Keratinocyte (primary cell): ENCODE measurements at regions not wholly inside any gene's neighbourhood (a gene's known extent, or its start where the extent isn't known, plus 50 kb on each side); places are given as distances from the start of the nearest gene placed in this dataset.

Source experiments
- DNase-seq: peaks from one replicate; pipeline ENCODE4 v3.0.0-alpha.2; 2011; ENCODE audit warnings: low read depth, missing footprints, low spot score
- FAIRE-seq: peaks from 2 replicates; lab custom pipeline; 2011; peaks lifted over from hg19 to GRCh38; lab: Jason Lieb, UNC
- H2AFZ ChIP-seq: 2 replicates; pipeline ENCODE4 v1.6.0; 2012; ENCODE audit warnings: low read length, control low read depth, inconsistent platforms; ENCODE audit not compliant: control insufficient read depth
- H3K27ac ChIP-seq: 2 replicates; pipeline ENCODE4 v1.5.1; 2011; ENCODE audit warnings: low read length; ENCODE audit not compliant: control insufficient read depth, insufficient read depth
- H3K27me3 ChIP-seq: 3 replicates; pipeline ENCODE4 v1.6.0; 2011; ENCODE audit warnings: low read length; ENCODE audit not compliant: control insufficient read depth, insufficient read depth; ENCODE audit errors: extremely low read depth
- H3K36me3 ChIP-seq, 2 experiments: 2 replicates in 1 of 2; 3 replicates in 1 of 2; pipeline ENCODE4 v1.5.1; 2011; ENCODE audit warnings: low read length in 2 of 2, mild to moderate bottlenecking in 1 of 2; ENCODE audit not compliant: control insufficient read depth in 2 of 2, insufficient read depth in 2 of 2; ENCODE audit errors: extremely low read depth in 1 of 2
- H3K4me1 ChIP-seq: 3 replicates; pipeline ENCODE4 v1.5.1; 2011; ENCODE audit warnings: low read length; ENCODE audit not compliant: control insufficient read depth, insufficient read depth; ENCODE audit errors: extremely low read depth
- H3K4me2 ChIP-seq: 3 replicates; pipeline ENCODE4 v1.6.0; 2011; ENCODE audit warnings: low read depth, low read length; ENCODE audit not compliant: control insufficient read depth, insufficient read depth; ENCODE audit errors: extremely low read depth
- H3K4me3 ChIP-seq, 3 experiments: fragments of 200-600 bp in 1 of 3; sonication (generic) in 1 of 3; 2 replicates in 2 of 3; 3 replicates in 1 of 3; pipeline ENCODE4 v1.5.1; 2011 to 2016; ENCODE audit warnings: low read length in 3 of 3, mild to moderate bottlenecking in 3 of 3, control low read depth in 2 of 3, inconsistent platforms in 1 of 3, low read depth in 1 of 3, mixed read lengths in 1 of 3, mixed run types in 1 of 3, moderate library complexity in 1 of 3; ENCODE audit not compliant: control insufficient read depth in 2 of 3, insufficient read depth in 2 of 3; ENCODE audit errors: extremely low read depth in 1 of 3
- H3K79me2 ChIP-seq: 2 replicates; pipeline ENCODE4 v1.6.0; 2012; ENCODE audit warnings: low read length; ENCODE audit not compliant: control insufficient read depth, insufficient read depth
- H3K9ac ChIP-seq: 3 replicates; pipeline ENCODE4 v1.6.0; 2011; ENCODE audit warnings: low read length; ENCODE audit not compliant: control insufficient read depth, insufficient read depth; ENCODE audit errors: extremely low read depth
- H3K9me1 ChIP-seq: 3 replicates; pipeline ENCODE4 v1.6.0; 2011; ENCODE audit warnings: low read length; ENCODE audit not compliant: control insufficient read depth, insufficient read depth; ENCODE audit errors: extremely low read depth
- H3K9me3 ChIP-seq: 2 replicates; pipeline ENCODE4 v1.5.1; 2012; ENCODE audit warnings: low read depth, low read length; ENCODE audit not compliant: control insufficient read depth
- H4K20me1 ChIP-seq: 3 replicates; pipeline ENCODE4 v1.6.0; 2011; ENCODE audit warnings: low read length; ENCODE audit not compliant: control insufficient read depth, insufficient read depth; ENCODE audit errors: extremely low read depth
- CTCF ChIP-seq, 3 experiments: IDR thresholded peaks in 1 of 3; conservative IDR thresholded peaks in 1 of 3; optimal IDR thresholded peaks in 1 of 3; 2 replicates in 2 of 3; 3 replicates in 1 of 3; pipeline versions ENCODE3 to v1.5.1; 2011; ENCODE audit warnings: low read length in 3 of 3, mild to moderate bottlenecking in 3 of 3, moderate library complexity in 2 of 3, control low read depth in 1 of 3, inconsistent platforms in 1 of 3; ENCODE audit not compliant: insufficient read depth in 2 of 3; ENCODE audit errors: extremely low read depth in 1 of 3
- EZH2 ChIP-seq: IDR thresholded peaks from one replicate; pipeline ENCODE4 v1.6.1; 2012; ENCODE audit warnings: inconsistent platforms, mild to moderate bottlenecking, low read length, moderate library complexity
- dilution Hi-C: fragments of 300-500 bp; cut with MboI; formaldehyde crosslinking; loops from one replicate; pipeline ENCODE4 v1.7.0; 2020; ENCODE audit warnings: low sequenced_read_pairs; ENCODE audit not compliant: extremely low pct_ligation_motif_present

DNA sequence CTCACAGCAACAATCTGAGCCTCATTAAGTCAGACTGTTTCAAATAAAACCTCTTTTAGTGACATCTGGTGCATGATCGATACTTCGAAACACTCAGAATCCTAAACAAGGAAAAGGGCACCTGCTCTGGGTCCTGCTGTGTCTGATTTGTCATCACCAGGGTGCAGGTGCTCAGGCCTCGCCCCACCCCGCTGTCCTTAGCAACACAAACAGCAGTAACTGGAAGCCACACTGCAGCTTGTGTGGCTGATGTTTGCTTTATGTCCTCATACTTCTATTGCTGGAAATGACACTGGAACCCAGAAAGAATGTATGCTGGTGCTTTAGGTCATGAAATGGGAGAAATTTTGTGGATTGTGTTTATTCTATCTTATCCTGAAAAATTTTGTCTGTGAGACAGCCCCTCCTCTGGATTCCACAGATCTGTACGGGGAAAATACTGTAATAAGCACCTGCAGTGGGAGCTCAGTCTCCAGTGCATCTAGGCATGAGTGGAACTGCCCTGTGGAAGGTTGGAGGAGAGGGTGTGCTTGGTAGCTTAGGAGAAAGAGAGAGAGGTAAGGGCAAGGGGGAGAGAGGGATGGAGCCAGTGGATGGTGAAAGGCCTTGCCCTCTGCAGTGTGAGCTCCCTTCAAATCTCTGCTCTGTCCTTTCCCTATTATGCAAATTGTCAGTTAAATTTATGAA, 284.2 kb downstream of the SMARCA2 start:
- DNase-seq, result no peak
- H3K36me3 ChIP-seq, result no peaks in the 10 kb centered on the region
- no peaks in the 10 kb centered on the region for H3K9me1 ChIP-seq
- no peaks in the 10 kb centered on the region for H3K79me2 ChIP-seq
- H3K4me2 ChIP-seq, result no peak overlapping the region
- H3K9ac ChIP-seq, result no peak overlapping the region
- TF ChIP-seq EZH2 (no peak), CTCF (optimal IDR thresholded peaks at IDR 0.05 in 1 of 3, IDR thresholded peaks at IDR 0.05 in 1 of 3, conservative IDR thresholded peaks at IDR 0.05 in 1 of 3; ENCODE audit: extremely low read depth in 1 of 3, insufficient read depth in 2 of 3, low read length in 3 of 3) (no peak)
- dilution Hi-C loops, result no loop called here
- H4K20me1 ChIP-seq, result no peaks in the 10 kb centered on the region
- H3K27me3 ChIP-seq, result no peaks in the 10 kb centered on the region
- H3K4me3 ChIP-seq, result no peak overlapping the region
- H2AFZ ChIP-seq, result no peak overlapping the region
- no peak overlapping the region for H3K27ac ChIP-seq
- no peaks in the 10 kb centered on the region for H3K4me1 ChIP-seq
- FAIRE-seq, result no peak
- H3K9me3 ChIP-seq, result no peaks in the 10 kb centered on the region

DNA sequence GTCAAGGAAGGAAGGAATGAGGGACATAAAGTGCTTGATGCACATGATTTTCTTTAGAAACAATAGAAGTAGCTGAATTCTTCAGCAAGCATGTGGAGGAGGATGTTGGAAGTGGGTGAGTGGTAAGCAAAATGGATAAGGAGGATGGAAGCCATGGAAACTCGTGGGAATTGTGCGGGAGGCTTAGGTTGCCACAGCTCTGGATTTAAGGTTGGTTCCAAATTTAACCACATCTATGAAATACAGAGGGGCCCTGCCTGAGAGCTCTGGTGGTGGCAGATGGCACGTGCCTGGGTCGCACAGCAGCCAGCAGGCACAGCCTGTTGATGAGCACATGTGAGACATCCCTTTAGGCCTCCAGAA, 284.7 kb downstream of the SMARCA2 start:
- H4K20me1 ChIP-seq, result no peaks in the 10 kb centered on the region
- DNase-seq (no peak), FAIRE-seq (no peak)
- no peaks in the 10 kb centered on the region for H3K36me3 ChIP-seq
- H3K4me3 ChIP-seq, result no peak overlapping the region
- H3K4me2 ChIP-seq, result no peak overlapping the region
- H2AFZ ChIP-seq, result no peak overlapping the region
- H3K79me2 ChIP-seq, result no peaks in the 10 kb centered on the region
- no peaks in the 10 kb centered on the region for H3K27me3 ChIP-seq
- H3K27ac ChIP-seq, result no peak overlapping the region
- H3K4me1 ChIP-seq, result no peaks in the 10 kb centered on the region
- no peaks in the 10 kb centered on the region for H3K9me3 ChIP-seq
- no peaks in the 10 kb centered on the region for H3K9me1 ChIP-seq
- H3K9ac ChIP-seq, result no peak overlapping the region
- TF ChIP-seq EZH2, result no peak
- no peak for TF ChIP-seq CTCF (optimal IDR thresholded peaks at IDR 0.05 in 1 of 3, IDR thresholded peaks at IDR 0.05 in 1 of 3, conservative IDR thresholded peaks at IDR 0.05 in 1 of 3; ENCODE audit: extremely low read depth in 1 of 3, insufficient read depth in 2 of 3, low read length in 3 of 3)
- dilution Hi-C loops, result no loop called here
